ENCODE measurements at regions not wholly inside any gene's neighbourhood (a gene's known extent, or its start where the extent isn't known, plus 50 kb on each side); places are given as distances from the start of the nearest gene placed in this dataset.

GRCh38 chr12:124213666-124214347, 81.1 kb upstream of the RFLNA start:
- TF ChIP-seq CTCF (IDR thresholded peaks at IDR 0.05) (no peak), EP300 (IDR thresholded peaks at IDR 0.05) (no peak)

Data from tibial nerve (tissue), 4 donors.